ENCODE measurements at regions not wholly inside any gene's neighbourhood (a gene's known extent, or its start where the extent isn't known, plus 50 kb on each side); places are given as distances from the start of the nearest gene placed in this dataset.
"Not testable (repeated sequence)": the region's sequence is repeated elsewhere in the genome, so short reads cannot be mapped to it uniquely, and the experiment has no call there.

GRCh38 chr6:137715589-137716045 is 151.4 kb upstream of the TNFAIP3 start:
- no peaks in the 10 kb centered on the region for H3K36me3 ChIP-seq (ENCODE audit: control insufficient read depth in 2 of 2, insufficient read depth in 2 of 2, low read length in 1 of 2)
- peaks cover 0 to 2% of the 10 kb centered on the region in 2 donors for H3K9me3 ChIP-seq (ENCODE audit: control insufficient read depth in 2 of 2, insufficient read depth in 1 of 2, low read length in 1 of 2)
- peak in 7 of 9 donors; percentile 64 to 93 (median 77) for DNase-seq (ENCODE audit: low read depth in 6 of 9, low spot score in 9 of 9)
- H3K27ac ChIP-seq (ENCODE audit: low read depth in 1 of 2, low read length in 1 of 2), result peak overlapping the region; percentile 46 to 84
- 33% methylated on average over 4 of the region's 4 CpGs for WGBS
- peaks cover 19 to 32% of the 10 kb centered on the region in 2 donors for H3K4me1 ChIP-seq (ENCODE audit: control insufficient read depth in 2 of 2, insufficient read depth in 2 of 2, low read length in 2 of 2)
- H3K4me3 ChIP-seq (ENCODE audit: low read length in 2 of 2), result no peak overlapping the region
- H3K27me3 ChIP-seq (ENCODE audit: control insufficient read depth in 2 of 2, insufficient read depth in 1 of 2, low read length in 1 of 2), result no peaks in the 10 kb centered on the region

- H3K9me3 ChIP-seq (ENCODE audit: control insufficient read depth in 2 of 2, insufficient read depth in 1 of 2, low read length in 1 of 2), result no peaks in the 10 kb centered on the region
- no peak overlapping the region for H3K4me3 ChIP-seq (ENCODE audit: low read length in 2 of 2)
- DNase-seq (ENCODE audit: low read depth in 6 of 9, low spot score in 9 of 9), result peak in 4 of 9 donors; percentile 58 to 85 (median 63)
- no peaks in the 10 kb centered on the region for H3K36me3 ChIP-seq (ENCODE audit: control insufficient read depth in 2 of 2, insufficient read depth in 2 of 2, low read length in 1 of 2)
- 72% methylated on average over 7 of the region's 7 CpGs for WGBS
- no peaks in the 10 kb centered on the region for H3K27me3 ChIP-seq (ENCODE audit: control insufficient read depth in 2 of 2, insufficient read depth in 1 of 2, low read length in 1 of 2)
- peaks cover 19 to 27% of the 10 kb centered on the region in 2 donors for H3K4me1 ChIP-seq (ENCODE audit: control insufficient read depth in 2 of 2, insufficient read depth in 2 of 2, low read length in 2 of 2)
- peak overlapping the region in 1 of 2 donors; percentile 84 for H3K27ac ChIP-seq (ENCODE audit: low read depth in 1 of 2, low read length in 1 of 2)
Measured at GRCh38 chr6:137717074-137718073, 149.7 kb upstream of the TNFAIP3 start.

DNA sequence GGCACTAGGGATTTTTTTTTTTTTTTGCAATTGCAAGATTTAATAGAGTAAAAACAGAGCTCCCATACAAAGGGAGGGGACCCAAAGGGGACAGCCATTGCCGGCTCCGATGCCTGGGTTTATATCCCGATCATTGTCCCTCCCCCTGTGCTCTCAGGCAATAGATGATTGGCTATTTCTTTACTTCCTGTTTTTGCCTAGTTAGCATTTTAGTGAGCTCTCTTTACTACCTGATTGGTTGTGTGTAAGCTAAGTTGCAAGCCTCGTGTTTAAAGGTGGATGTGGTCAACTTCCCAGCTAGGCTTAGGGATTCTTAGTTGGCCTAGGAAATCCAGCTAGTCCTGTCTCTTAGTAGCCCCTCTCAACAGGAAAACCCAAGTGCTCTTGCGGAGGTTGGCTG is 148.2 kb upstream of the TNFAIP3 start:
- not testable (repeated sequence) for H3K36me3 ChIP-seq (ENCODE audit: control insufficient read depth in 2 of 2, insufficient read depth in 2 of 2, low read length in 1 of 2); H3K27me3 ChIP-seq (ENCODE audit: control insufficient read depth in 2 of 2, insufficient read depth in 1 of 2, low read length in 1 of 2); DNase-seq (ENCODE audit: low read depth in 6 of 9, low spot score in 9 of 9); H3K4me3 ChIP-seq (ENCODE audit: low read length in 2 of 2); H3K9me3 ChIP-seq (ENCODE audit: control insufficient read depth in 2 of 2, insufficient read depth in 1 of 2, low read length in 1 of 2); H3K27ac ChIP-seq (ENCODE audit: low read depth in 1 of 2, low read length in 1 of 2)
- WGBS, result 94% methylated on average over 5 of the region's 5 CpGs
- peaks cover 22 to 38% of the 10 kb centered on the region in 2 donors for H3K4me1 ChIP-seq (ENCODE audit: control insufficient read depth in 2 of 2, insufficient read depth in 2 of 2, low read length in 2 of 2)

- 37% methylated on average over 5 of the region's 5 CpGs for WGBS
- DNase-seq (ENCODE audit: low read depth in 6 of 9, low spot score in 9 of 9), result peak in 1 of 9 donors; percentile 69
- H3K4me3 ChIP-seq (ENCODE audit: low read length in 2 of 2), result no peak overlapping the region
- H3K4me1 ChIP-seq (ENCODE audit: control insufficient read depth in 2 of 2, insufficient read depth in 2 of 2, low read length in 2 of 2), result peaks cover 6 to 16% of the 10 kb centered on the region in 2 donors
- H3K9me3 ChIP-seq (ENCODE audit: control insufficient read depth in 2 of 2, insufficient read depth in 1 of 2, low read length in 1 of 2), result peaks cover 0 to 3% of the 10 kb centered on the region in 2 donors
- peak overlapping the region; percentile 34 to 69 for H3K27ac ChIP-seq (ENCODE audit: low read depth in 1 of 2, low read length in 1 of 2)
- H3K36me3 ChIP-seq (ENCODE audit: control insufficient read depth in 2 of 2, insufficient read depth in 2 of 2, low read length in 1 of 2), result no peaks in the 10 kb centered on the region
- H3K27me3 ChIP-seq (ENCODE audit: control insufficient read depth in 2 of 2, insufficient read depth in 1 of 2, low read length in 1 of 2), result no peaks in the 10 kb centered on the region
Measured at GRCh38 chr6:137722749-137723272, 144.2 kb upstream of the TNFAIP3 start.

- H3K27me3 ChIP-seq (ENCODE audit: control insufficient read depth in 2 of 2, insufficient read depth in 1 of 2, low read length in 1 of 2), result no peaks in the 10 kb centered on the region
- no peak overlapping the region for H3K4me3 ChIP-seq (ENCODE audit: low read length in 2 of 2)
- H3K36me3 ChIP-seq (ENCODE audit: control insufficient read depth in 2 of 2, insufficient read depth in 2 of 2, low read length in 1 of 2), result no peaks in the 10 kb centered on the region
- peaks cover 0 to 3% of the 10 kb centered on the region in 2 donors for H3K9me3 ChIP-seq (ENCODE audit: control insufficient read depth in 2 of 2, insufficient read depth in 1 of 2, low read length in 1 of 2)
- 84% methylated on average over 4 of the region's 4 CpGs for WGBS
- H3K4me1 ChIP-seq (ENCODE audit: control insufficient read depth in 2 of 2, insufficient read depth in 2 of 2, low read length in 2 of 2), result peaks cover 4 to 15% of the 10 kb centered on the region in 2 donors
- peak overlapping the region in 1 of 2 donors; percentile 69 for H3K27ac ChIP-seq (ENCODE audit: low read depth in 1 of 2, low read length in 1 of 2)
- DNase-seq (ENCODE audit: low read depth in 6 of 9, low spot score in 9 of 9), result no peak
Measured at GRCh38 chr6:137723273-137724017, 143.6 kb upstream of the TNFAIP3 start.

GRCh38 chr6:137724018-137724403 is 143.0 kb upstream of the TNFAIP3 start:
- Histone ChIP-seq H3K36me3 (ENCODE audit: control insufficient read depth in 2 of 2, insufficient read depth in 2 of 2, low read length in 1 of 2) (no peaks in the 10 kb centered on the region), H3K4me1 (ENCODE audit: control insufficient read depth in 2 of 2, insufficient read depth in 2 of 2, low read length in 2 of 2) (peaks cover 4 to 17% of the 10 kb centered on the region in 2 donors), H3K27me3 (ENCODE audit: control insufficient read depth in 2 of 2, insufficient read depth in 1 of 2, low read length in 1 of 2) (no peaks in the 10 kb centered on the region), H3K4me3 (ENCODE audit: low read length in 2 of 2) (no peak overlapping the region), H3K27ac (ENCODE audit: low read depth in 1 of 2, low read length in 1 of 2) (no peak overlapping the region), H3K9me3 (ENCODE audit: control insufficient read depth in 2 of 2, insufficient read depth in 1 of 2, low read length in 1 of 2) (peaks cover 0 to 3% of the 10 kb centered on the region in 2 donors)
- 98% methylated on average over 3 of the region's 3 CpGs for WGBS
- DNase-seq (ENCODE audit: low read depth in 6 of 9, low spot score in 9 of 9), result no peak

GRCh38 chr6:137724495-137725211 is 142.4 kb upstream of the TNFAIP3 start:
- WGBS, result 96% methylated on average over 10 of the region's 10 CpGs
- Histone ChIP-seq H3K36me3 (ENCODE audit: control insufficient read depth in 2 of 2, insufficient read depth in 2 of 2, low read length in 1 of 2) (no peaks in the 10 kb centered on the region), H3K4me3 (ENCODE audit: low read length in 2 of 2) (no peak overlapping the region), H3K27me3 (ENCODE audit: control insufficient read depth in 2 of 2, insufficient read depth in 1 of 2, low read length in 1 of 2) (no peaks in the 10 kb centered on the region), H3K27ac (ENCODE audit: low read depth in 1 of 2, low read length in 1 of 2) (no peak overlapping the region), H3K9me3 (ENCODE audit: control insufficient read depth in 2 of 2, insufficient read depth in 1 of 2, low read length in 1 of 2) (peaks cover 0 to 3% of the 10 kb centered on the region in 2 donors), H3K4me1 (ENCODE audit: control insufficient read depth in 2 of 2, insufficient read depth in 2 of 2, low read length in 2 of 2) (peaks cover 4 to 17% of the 10 kb centered on the region in 2 donors)
- no peak for DNase-seq (ENCODE audit: low read depth in 6 of 9, low spot score in 9 of 9)

DNA sequence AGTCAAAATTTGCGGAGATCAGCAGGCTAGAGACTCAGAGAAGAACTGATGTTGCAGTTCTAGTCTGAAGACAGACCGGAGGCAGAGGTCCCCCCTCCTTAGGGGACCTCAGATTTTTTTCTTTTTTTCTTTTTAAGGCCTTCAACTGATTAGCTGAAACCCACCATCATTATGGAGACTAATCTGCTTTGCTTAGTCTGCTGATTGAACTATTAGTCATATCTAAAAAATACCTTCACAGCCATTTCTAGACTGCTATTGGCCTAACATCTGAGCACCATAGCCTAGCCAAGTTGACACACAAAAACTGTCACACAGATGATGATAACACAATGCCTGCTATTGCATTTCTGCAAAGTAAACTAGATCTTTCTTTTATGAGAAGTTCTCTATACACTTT is 141.1 kb upstream of the TNFAIP3 start:
- WGBS, result 97% methylated on average over 2 of the region's 2 CpGs
- Histone ChIP-seq H3K27ac (ENCODE audit: low read depth in 1 of 2, low read length in 1 of 2) (no peak overlapping the region), H3K4me3 (ENCODE audit: low read length in 2 of 2) (no peak overlapping the region), H3K4me1 (ENCODE audit: control insufficient read depth in 2 of 2, insufficient read depth in 2 of 2, low read length in 2 of 2) (peaks cover 4 to 23% of the 10 kb centered on the region in 2 donors), H3K36me3 (ENCODE audit: control insufficient read depth in 2 of 2, insufficient read depth in 2 of 2, low read length in 1 of 2) (no peaks in the 10 kb centered on the region), H3K9me3 (ENCODE audit: control insufficient read depth in 2 of 2, insufficient read depth in 1 of 2, low read length in 1 of 2) (peaks cover 0 to 3% of the 10 kb centered on the region in 2 donors), H3K27me3 (ENCODE audit: control insufficient read depth in 2 of 2, insufficient read depth in 1 of 2, low read length in 1 of 2) (no peaks in the 10 kb centered on the region)
- no peak for DNase-seq (ENCODE audit: low read depth in 6 of 9, low spot score in 9 of 9)

Measured in thymus (tissue), 11 donors.